NCI-H1048 (cell line): ENCODE measurements at regions not wholly inside any gene's neighbourhood (a gene's known extent, or its start where the extent isn't known, plus 50 kb on each side); places are given as distances from the start of the nearest gene placed in this dataset.
"Not testable (repeated sequence)": the region's sequence is repeated elsewhere in the genome, so short reads cannot be mapped to it uniquely, and the experiment has no call there.

Experiments used
- DNase-seq: peaks from one replicate; lab custom pipeline; 2025; lab: John Stamatoyannopoulos, UW

DNA sequence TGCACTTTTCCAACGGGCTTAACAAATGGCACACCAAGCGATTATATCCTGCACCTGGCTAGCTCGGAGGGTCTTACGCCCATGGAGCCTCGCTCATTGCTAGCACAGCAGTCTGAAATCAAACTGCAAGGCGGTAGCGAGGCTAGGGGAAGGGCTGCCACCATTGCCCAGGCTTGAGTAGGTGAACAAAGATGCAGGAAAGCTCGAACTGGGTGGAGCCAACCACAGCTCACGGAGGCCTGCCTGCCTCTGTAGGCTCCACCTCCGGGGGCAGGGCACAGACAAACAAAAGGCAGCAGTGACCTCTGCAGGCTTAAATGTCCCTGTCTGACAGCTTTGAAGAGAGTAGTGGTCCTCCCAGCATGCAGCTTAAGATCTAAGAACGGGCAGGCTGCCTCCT, 365.4 kb downstream of the MMUT start:
- not testable (repeated sequence) for DNase-seq

DNA sequence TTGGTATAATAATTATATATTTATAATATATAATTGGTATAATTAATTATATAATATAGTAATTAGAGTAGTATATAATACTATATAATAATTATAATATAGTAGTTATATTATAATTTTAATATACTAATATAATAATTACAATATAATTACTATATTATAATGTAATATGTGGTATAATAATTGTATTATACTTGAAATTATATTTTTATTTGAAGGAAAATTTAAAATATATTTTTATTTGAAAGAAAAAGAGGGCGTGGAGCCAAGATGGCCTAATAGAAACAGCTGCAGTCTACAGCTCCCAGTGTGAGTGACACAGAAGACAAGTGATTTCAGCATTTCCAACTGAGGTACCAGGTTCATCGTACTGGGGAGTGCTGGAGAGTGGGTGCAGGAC, 365.9 kb downstream of the MMUT start:
- DNase-seq, result no peak

DNA sequence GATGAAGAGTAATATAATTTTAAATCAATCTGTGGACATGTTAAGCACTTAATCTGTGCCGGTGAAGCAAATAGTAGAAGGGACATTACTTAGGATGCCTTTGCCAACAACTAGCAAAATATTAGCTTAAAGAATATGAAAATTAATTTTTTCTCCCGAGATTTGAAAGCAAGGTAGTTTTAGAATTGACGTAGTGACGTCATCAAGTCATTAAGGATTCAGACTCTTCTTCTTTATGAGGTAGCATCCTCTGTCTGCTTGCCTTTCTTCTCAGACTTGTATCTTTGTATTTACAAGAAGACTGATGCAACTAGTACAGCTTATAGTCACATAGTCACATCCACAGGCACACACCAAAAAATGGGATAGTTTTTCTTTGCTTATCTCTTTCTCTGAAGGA, 374.4 kb downstream of the MMUT start:
- no peak for DNase-seq

DNA sequence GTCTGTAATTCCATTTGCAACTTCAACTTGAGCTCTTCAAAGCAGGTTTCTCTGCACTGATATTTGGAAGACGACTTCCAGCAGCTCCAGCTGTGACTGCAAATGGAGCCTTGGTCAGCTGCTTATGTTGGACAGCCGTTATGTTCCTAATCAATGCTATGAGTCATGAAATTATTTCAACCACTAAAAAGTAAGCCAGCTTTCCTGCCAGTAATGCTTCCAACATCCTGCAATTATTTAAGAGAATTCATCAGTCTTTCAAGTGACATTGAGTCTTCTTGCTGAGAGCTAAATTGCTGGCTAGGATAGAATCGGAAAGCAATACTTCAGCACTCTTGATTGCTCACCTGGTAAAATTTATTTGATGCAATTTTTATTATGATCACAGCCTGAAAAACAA, 375.7 kb downstream of the MMUT start:
- DNase-seq, result no peak

DNA sequence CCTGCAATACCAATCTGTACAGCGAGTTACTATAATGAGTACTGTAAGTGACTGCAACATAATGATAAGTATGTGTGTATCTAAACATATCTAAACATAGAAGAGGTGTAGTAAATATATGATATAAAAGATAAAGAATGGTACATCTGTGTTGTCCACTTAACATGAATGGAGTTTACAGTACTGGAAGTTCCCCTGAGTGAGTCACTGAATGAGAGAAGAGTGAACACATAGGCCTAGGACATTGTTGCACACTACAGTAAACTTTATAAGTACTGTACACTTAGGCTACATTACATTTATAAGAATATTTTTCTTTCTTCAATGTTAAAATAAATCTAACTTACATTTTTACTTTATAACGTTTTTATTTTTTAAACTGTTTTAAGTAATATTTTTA, 380.4 kb downstream of the MMUT start:
- no peak for DNase-seq

DNA sequence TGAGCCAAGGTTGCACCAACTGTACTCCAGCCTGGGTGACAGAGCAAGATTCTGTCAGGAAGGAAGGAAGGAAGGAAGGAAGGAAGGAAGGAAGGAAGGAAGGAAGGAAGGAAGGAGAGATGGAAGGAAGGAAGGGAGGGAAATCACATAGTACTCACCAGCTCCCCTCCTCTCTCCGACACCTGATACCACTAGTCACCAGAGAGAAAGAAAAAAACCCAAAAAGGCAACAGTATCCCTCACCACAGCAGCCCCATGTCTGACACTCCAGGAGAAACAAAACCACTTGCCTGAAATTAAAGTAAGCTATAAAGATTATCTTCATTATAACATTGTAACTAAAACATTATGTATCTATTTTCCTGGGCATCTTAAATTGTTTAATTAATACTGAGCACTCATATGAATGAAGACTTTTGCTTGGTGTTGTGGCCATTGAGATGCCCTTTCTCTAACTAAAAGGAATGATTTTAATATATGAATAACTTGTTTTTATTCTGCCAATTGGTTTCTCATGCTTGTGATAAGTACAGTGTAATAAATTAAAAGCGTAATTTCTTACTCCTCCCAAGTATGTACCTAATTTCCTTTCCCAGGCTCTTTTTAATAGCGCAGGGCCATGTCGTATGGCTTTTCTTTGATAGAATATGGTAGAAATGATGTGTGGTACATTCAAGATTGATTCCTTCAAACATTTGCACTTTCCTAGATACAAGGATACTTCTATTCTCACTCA, 390.0 kb downstream of the MMUT start:
- no peak for DNase-seq

DNA sequence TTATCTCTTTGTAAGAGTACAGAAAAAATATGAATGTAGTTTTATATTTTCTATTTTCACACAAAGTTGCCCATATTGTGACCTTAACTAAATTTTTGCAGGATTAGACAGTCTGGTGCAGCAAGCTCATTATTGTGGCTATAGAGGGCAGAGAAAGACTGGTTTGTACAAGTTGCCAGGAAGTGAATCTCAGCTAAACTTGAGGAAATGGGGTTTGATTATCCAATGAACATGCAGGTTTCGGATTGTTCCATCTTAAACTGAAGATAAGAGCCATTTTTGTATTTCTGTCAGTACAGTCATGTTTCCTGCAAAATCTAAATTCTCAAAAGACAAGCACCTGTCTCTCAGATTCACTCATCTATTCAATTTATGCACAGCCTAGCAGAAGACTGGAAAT, 390.9 kb downstream of the MMUT start:
- DNase-seq, result no peak

DNA sequence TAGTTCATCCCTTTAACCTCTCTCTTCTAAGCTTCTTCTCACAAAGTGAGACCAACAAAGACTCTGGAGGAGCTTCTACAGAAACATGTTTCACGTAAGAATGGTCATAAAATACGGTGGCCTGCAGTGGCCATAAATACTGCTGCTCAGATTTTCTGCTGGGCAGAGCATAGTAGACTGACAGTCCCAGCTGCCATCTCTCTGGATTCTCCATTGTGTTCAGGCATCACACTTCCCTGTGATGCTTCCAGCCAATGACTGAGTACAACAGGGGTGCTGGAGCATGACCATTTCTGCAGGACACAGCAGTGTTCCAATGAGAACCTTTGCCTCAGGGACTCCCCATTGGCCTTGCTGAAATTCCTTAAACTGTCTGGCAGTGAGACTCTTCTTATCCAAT, 392.6 kb downstream of the MMUT start:
- DNase-seq, result no peak

DNA sequence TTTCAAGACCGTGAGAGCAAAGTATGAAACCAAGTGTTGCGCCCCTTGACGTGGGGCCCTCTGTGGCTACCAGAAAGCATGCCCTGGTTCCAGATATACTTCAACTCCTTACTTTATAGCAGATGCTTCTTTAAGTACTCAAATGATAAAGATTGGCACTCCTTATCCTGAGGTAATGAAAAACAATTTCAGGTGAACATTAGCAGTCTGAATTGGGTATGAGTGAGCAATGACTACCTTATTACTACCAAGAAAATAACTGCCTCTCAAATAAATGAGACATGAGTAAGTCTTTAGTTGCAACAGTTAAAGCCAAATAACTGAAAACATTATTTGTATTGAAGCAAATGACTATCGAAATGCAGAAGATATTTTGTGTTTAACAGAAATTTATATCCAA, 408.7 kb downstream of the MMUT start:
- no peak for DNase-seq

DNA sequence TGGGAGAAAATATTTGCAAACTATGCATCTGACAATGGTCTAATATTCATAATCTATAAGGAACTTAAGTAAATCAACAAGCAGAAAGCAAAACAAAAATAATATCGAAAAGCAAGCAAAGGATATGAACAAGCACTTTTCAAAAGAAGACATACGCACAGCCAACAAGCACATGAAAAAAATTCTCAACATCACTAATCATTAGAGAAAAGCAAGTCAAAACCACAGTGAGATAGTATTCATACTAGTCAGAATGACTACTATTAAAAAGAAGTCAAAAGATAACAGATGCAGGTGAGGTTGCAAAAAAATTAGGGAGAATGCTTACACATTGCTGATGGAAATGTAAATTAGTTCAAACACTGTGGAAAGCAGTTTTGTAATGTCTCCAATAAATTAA, 410.2 kb downstream of the MMUT start:
- no peak for DNase-seq

DNA sequence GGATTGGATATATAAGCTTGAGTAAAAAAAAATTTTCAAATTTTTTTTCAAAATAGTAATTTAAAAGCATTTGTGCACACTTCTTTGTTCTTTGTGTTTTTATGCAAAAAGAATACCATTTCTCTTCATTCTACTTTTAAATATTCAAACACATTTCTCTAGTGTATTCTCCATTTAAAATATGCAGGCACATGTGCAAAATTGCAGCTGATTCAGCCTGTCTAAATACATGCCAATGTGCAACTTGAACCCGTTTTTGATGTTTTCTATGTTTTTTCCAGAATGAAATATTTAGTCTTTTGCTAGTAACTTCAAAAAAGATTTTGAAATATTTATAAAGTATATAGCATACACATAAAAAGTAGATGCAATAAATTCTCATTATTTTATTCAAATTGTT, 411.8 kb downstream of the MMUT start:
- DNase-seq, result no peak

DNA sequence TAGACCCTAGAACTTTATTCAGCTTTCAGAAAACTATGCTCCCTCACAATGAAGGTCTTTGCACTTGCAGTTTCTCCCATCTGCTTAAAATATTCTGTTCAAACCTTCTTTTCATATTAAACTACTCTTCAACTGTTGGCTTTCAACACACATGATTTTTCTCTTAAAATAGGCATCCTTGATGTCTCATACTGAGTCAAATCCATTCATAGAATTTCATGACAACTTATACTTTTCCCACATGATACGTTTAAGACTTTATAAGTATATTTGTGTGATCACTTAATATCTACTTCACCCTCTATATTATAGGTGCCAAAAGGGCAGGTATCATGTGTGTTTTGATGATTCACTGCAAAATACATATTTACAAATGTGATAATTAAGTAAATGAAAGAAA, 412.5 kb downstream of the MMUT start:
- no peak for DNase-seq

DNA sequence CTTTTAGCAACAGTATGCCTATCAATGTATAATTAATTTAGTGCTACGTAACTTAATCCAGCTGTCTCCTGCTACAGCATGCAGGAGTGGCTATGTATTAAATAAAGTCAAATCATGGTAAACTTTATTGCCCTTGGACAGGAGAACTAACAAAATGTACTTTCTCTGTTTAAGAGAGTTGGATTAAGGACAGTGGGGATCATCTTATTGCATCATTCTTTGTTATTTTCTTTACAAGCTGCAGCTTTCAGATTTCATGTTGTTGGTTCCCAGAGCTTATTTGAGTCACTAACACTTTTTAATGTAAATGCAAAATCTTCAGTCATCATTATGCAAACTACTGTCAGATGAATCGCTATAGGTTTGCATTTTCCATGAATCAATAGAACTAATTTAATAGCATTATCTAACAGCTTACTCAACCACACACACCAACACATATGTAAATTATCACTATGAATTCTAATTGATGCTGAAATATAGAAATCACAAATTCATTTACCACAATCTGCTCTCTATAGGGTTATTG, 424.7 kb downstream of the MMUT start:
- no peak for DNase-seq

DNA sequence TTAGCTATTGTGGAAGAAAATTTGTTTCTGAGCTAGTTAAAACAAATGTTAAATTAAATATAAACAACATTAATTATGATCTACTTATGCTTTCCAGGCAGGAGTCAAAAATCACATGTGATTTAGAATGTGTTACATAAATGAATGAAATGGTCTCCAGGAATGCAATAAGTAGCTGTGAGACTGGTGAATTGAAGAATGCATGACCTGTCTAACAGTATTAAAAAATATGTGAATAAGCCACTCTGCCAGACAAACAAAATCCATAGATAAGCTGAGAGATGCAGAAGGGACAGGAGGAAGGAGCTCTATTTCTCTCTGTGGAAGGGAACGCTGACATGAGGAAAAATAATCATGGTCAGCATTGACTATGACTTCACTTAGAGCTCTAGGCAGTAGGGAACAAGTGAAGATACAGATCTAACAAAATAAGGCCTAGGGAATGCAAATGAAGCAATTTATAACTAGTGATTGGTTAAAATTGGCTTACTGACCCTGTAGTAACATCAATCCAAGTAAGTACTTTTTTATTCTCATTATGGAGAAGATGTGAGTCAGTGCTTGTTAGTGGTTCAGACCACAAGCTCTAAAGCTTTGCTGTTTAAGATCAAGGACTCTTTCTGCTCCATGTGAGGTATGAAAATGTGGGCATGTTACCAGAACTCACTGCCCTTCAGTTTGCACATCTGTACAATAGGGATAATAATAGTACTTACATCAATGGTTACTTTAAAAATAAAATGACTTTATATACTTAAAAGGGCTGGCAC, 432.6 kb downstream of the MMUT start:
- DNase-seq, result no peak

DNA sequence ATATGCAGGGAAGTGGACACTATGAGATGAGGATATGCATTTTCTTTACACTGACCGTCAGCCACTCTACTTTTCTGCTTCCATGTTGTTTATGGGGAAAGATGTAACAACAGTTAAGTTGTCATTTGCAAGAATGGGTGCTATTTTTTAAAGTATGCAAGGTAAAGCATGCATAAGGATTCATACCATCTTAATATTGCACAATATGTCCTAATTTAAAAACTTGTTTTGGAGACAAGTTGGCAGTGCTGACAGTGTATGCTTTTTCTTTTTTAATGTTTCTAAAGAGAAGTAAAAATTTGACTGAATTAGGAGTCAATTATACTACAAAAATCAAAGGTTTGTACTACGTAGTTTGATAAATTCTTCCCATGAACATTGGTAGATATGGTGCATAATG, 435.4 kb downstream of the MMUT start:
- DNase-seq, result no peak

DNA sequence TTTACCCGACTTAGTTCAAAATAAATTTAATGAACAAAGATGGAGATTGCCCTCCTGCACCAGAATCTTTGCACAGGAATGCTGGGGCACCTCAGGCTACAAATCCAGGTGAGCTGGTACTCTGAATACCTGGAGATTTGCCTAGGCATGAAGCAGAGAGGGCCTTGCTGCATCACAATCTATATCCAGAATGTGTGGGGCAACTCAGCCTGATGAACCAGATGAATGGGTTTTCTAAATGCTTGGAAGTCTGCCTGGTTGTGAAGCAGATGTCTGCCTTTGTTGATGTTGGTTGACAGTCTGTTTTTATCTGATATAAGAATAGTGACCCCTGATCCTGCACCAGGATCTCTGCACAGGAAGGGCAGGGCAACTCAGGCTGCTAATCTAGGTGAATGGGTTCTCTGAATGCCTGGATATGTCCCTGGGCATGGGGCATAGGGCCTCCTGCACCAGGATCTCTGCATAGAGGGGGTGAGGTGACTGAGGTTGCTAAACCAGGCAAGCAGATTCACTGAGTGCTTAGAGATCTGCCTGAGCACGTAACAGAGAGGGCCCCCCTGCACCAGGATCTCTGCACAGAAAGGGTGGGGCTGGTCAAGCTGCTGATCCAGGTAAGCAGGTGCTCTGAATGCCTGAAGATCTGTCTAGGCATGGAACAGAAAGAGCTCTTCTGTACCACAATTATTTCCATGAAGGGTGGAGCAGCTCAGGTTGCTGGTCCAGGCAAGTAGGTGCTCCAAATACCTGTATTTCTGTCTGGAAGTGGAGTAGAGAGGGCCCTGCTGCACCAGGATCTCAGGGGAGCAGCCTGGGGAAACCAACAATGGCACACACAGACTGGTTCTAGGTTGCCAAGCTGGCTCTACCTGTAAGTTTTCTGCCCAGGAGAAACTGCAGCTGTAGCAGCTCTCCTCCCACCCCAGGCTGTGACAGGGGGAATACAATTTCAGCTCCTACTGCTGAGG, 437.5 kb downstream of the MMUT start:
- DNase-seq, result no peak

DNA sequence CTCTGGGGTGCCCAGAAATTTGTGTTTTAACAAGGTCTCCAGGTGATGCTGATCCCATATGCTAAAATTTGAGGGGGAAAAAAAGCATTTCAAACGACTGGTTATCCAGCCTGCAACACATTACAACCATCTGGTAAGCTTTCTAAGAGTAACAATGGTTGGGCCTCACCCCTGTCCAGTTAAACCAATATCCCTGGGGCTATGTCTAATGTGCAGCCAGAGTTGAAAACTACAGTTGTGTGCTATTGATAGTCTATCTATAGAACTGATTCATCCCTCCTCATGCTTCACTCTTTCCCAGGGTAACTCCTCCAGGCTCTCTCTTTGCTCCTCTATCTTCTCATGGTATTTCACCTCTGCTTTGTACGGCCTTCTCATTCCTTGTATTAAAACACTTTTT, 458.3 kb downstream of the MMUT start:
- no peak for DNase-seq

DNA sequence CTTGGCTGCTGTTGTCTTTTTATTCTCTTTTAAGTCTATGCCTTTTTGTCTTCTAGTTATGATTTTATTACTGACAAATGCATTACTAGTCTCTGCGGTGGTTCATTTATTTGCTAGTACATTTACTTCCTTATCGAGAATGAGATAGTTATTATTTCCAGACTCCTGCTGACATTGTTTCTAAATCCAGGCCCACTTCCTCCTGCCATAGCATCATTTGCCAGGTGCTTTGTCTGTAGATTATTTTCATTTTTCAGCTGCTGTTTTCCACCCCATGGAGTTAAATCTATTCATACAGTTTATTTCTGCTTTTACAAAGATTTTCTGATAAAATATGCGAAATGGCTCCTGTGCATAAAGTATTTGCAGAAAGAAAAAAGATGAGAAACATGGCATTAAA, 459.7 kb downstream of the MMUT start:
- no peak for DNase-seq

DNA sequence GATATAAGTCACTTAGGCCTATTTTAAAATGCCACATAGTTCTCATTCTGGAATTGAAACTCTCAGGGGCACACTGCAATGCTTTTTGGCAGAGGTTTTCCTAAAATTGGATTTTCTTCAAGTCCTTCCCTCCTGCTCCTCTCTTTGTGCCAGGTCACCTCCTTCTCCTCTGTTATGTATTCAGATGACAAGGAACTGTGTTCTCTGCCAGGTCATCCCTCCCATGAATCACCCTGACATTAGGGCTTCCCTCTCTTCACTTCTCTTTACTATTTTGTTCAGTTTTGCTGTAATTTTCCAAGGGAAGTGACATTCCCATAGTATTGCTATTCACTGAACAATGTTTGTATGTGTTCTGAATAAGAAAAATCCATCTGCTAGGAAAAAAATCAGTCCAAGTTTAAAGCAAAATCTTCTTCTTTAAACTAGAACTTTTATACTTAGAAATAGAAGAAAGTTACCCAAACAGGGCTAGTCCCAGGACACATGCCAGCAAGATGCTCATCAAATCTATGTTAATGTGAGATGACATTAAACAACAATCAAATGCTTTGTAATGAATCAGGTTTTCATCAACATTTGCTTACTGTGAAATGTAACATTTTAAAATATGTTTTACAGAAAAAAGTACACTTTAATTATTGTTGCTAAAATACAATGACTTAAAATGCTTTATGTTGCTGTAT, 461.1 kb downstream of the MMUT start:
- DNase-seq, result no peak

DNA sequence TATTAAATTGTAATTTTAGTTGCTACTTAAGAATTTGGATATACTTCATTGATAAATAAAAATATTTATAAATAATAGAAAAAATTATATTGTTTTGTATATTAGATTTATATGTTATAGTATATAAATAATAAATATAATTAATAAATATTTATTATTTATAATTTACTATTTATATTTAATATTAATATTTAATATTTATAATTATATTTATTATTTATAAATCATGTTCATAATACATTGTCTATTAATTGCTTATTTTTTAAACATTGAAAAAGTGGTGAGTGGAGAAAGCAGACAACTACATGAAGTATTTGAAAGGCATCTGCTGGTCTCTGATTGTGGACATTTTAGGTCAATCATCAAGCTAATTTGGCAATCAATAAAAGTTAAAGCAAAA, 464.5 kb downstream of the MMUT start:
- no peak for DNase-seq

DNA sequence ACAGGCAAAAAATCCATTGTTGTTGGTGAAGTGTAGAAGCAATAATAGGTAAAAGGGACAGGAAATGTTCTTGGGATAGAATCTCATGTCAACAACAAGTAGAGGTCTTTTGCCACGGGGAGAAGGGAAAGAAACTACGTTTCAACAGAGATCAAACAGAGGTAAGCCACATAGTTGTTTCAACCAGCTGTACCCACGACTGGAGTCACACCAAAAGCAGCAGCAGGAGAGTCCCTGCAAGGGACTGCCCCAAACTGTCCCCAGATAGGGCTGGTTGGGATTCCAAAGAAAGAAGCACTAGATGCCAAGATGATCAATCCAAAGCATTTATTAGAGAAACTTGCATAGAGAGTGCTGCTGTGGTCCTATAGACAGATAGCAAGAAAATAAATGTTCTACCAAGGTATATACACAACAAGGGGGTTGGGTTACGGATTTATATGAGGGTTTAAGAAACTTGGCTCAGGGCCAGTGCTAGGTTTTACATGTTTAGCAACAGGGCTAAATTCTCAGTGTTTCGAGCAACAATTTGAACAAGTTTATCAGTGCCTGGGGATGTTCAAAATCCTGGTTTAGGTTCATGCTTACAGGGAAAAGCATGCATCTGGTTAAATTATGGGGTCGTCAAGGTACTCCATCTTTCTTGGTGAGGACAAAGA, 466.5 kb downstream of the MMUT start:
- no peak for DNase-seq
